HG02588 (cell line): ENCODE measurements at regions not wholly inside any gene's neighbourhood (a gene's known extent, or its start where the extent isn't known, plus 50 kb on each side); places are given as distances from the start of the nearest gene placed in this dataset.

ENCODE experiments used
- ATAC-seq: cut with Tn5 transposase; IDR thresholded peaks from one replicate; pipeline ENCODE4 v1.9.1; 2021; ENCODE audit warnings: mild to moderate bottlenecking, moderate library complexity; ENCODE audit not compliant: unreplicated experiment

DNA sequence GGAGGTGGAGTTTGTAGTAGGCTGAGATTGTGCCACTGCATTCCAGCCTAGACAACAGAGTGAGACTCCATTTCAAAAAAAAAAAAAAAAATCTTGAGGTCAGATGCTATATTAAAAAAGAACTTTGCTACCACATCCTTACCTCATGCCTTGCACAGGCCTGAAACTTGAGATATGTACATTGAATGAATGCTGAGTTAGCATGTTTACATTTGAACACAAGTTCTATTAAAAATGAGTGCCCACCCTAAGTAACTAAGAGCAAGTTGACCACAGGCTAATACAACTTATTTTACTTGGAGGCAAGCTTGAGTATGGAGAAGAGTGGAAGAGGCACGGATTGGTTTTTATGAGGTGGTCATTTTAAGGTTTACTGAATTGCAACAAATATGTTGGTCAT, 276.6 kb upstream of the GATB start:
- ATAC-seq: no peak

DNA sequence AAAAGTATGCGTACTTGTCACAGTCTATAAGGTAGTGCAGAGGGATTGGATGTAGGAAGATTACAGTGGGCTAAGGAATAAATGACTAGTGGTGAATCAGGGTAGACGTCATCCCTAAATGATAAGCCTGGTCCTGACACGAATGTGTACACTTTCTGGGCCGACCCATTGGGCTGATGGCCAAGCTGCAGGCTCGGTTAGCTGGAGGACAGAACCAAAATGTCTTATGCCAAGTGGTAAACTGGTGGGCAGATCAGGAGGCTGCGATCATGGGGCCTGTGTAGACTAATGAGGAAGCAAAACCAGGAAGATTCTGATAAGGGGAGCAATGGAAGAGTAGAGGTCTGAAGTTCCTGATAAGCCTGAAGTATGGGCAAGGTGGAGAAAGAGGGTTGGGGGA, 272.8 kb upstream of the GATB start:
- ATAC-seq: no peak

DNA sequence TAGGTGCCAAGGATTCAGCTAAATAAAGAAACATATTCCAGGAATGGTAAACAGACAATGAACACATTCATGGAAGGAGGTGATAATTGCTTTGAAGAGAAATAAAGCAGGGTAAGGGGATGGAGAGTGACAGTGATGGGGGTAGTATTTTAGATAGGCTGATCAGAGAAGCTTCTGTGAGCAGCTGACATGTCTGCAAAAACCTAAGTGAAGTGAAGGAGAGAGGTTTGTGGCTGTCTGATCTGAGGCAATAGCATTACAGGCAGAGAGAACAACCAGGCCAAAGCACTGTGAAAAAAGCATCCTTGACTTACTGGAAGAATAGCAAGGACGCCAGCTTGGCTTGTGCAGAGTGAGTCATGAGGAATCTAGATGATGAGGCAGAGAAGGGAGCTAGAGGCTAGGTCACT, 271.9 kb upstream of the GATB start:
- ATAC-seq: no peak

DNA sequence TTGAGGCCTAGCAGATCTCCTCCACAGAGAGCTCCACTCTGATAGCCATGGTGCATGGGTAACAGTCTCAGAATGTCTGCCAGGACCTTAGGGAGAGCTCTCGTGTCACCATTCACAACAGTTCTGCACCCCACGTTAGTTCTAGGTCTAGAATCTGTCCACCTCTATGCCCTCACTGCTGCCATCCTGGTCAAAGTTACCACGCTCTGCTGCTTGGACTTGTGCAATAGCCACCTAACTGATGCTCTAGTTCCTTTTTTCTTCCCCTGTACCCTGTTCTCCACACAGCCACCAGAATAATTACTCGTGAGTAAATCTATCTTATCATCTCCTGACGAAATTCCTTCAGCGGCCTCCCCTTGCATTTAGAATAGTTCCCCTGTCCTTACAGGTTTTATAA, 268.8 kb upstream of the GATB start:
- no peak for ATAC-seq

DNA sequence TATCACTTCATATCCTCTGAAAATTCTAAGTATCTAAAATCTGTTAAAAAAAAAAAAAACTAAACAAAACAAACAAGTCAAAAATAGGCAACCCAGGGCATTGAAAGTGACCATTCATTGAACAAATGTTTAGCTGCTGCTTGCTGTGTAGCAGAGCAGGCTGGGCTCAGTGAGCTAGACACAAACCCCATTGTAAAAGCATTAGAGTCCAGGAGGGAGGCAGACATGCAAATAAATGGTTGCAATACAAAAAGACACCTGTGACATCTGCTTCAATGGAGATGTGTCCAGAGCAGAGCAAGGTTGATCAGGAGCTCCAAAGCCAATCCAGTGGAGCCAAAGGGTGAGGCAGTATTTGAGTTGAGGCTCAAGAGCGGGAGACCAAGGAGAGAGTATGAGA, 267.3 kb upstream of the GATB start:
- ATAC-seq: peak; percentile 55

DNA sequence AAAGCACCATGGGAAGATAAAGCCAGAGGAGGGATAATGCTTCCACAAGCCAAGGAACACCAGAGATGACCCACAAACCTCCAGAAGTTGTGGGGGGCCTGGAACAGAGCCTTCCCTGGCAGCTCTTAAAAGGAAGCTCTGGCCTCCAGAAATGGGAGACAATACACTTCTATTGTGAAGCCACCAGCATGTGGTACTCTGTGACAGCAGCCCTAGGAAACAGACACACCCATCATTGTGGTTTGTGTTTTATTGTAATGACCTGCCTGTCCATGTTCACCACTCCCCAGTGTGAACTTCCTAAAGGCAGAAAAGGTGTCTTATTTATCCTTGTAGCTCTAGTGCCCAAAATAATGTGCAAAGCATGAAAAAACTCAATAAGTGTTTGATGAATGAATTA, 264.1 kb upstream of the GATB start:
- no peak for ATAC-seq

DNA sequence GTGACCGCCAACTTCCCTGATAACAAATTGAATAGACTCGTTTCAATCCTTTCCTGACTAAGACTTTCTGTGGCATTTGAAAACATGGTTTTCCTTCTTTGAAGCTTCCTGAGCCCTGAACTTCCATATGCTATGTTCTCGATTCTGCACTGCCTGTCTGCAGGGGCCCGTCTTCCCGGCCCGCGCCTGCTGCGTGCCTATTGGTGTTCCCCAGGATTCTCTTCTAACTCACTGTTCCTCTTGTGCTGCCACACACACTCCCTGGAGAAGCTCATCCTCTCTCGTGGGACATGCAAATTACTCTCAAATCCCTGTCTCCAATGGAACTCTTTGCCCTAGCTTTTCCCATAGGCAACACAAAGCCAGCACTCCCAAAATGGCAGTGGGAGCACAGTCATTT, 262.9 kb upstream of the GATB start:
- ATAC-seq: no peak

DNA sequence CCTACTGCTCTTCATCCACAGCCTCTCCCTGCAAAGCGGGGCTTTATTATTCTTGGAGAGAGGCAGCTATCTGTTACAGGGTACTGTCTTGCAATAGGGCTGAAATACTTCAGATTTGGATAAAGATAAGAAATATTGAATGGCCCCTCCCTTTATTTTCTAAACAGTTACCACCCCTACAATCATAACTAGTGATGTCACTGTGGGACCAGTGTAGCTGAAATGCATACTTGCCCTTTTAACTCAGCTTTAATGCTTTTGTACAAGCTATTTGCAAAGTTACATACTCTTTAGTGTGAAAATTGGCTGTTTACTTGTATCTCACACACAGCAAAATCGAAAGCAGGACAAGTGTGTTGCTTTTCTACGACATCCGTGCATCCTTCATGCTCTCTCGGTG, 261.7 kb upstream of the GATB start:
- no peak for ATAC-seq

DNA sequence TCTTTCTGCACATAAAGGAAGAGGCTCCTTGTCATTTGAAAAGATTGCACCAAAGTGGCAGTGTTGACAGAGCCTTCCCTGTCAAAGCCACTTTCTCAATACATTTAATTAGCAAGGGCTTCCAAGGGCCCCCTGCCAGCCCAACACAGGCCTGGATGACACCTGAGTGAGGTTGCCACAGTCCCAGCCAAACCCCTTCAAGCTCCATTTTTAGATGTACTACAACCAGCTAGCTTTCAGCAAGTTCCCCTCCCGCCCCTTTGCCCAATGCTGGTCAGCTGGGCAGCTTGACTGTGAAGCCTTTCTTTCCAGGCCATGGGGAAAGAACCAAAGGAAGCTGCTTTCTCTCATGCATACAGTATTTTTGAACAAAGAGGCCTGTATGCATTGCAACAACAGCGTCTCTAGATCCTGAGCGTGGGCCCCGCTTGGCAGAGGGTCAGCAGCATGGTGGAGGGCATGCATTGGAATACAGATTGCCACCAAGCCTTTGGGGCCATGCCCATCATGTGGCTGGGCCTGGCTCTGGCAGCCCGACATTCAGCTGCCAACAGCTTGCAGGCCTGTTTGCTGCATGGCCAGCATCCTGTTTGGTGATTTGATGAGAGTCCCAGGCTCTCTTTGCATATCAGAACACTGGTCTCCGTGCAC, 261.1 kb upstream of the GATB start:
- ATAC-seq: no peak

DNA sequence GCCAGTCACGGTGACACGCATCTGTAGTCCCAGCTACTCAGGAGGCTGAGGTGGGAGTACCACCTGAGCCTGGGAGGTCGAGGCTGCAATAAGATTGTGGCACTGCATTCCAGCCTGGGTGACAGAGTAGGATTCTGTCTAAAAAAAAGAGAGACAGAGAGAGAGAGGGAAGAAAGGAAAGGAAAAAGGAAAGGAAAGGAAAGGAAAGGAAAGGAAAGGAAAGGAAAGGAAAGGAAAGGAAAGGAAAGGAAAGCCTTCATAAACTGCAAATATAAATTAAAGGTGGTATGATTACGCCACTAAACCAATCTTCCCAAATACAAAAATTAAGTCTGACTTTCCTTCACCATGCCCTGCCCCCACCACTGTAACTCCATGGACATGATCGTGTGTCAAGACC, 259.3 kb upstream of the GATB start:
- ATAC-seq: no peak

DNA sequence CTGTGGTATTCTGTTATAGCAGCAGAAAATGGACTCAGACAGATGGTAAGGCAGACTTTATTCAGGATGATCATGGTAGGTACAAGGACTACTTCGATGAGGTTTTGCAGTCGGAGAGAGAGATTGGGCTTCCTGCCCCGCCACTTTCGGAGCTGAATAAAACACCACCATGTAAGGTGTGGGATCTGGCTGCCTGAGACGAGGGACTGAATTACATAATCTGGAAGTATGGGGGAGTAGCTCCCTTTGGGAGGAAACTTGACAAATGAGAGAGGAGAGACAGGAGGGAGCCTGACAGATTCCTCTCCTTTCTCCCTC, 255.5 kb upstream of the GATB start:
- ATAC-seq: no peak

DNA sequence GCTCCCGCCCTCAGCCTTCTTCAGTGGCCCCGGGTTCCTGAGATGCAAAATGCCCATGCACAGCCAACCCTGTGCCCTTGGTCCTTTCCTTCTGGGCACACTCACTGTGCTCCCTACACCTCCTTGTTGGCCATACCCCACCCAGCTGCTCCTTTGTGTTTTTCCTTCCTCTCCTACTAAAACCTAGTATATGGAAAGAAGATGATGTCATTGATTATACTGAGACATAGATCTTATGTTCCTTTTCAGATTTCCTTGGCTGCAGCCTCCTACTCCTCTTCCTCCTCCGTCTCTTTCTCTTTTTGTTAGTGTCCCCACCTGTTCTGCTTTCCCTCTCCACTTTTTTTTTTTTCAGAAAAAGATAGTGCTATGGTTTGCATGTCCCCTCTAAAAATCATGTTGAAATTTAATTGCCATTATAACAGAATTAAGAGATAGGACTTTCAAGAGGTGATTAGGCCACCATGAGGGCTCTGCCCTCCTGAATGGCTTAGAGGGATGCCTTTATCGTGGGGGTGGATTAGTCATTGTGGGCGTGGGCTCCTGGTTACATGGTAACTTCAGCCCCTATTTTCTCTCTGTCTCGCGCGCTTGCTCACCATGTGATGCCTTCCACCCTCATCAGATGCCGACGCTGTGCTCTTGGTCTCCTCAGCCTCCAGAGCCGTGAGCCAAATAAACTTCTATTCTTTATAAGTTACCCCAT, 254.9 kb upstream of the GATB start:
- no peak for ATAC-seq

DNA sequence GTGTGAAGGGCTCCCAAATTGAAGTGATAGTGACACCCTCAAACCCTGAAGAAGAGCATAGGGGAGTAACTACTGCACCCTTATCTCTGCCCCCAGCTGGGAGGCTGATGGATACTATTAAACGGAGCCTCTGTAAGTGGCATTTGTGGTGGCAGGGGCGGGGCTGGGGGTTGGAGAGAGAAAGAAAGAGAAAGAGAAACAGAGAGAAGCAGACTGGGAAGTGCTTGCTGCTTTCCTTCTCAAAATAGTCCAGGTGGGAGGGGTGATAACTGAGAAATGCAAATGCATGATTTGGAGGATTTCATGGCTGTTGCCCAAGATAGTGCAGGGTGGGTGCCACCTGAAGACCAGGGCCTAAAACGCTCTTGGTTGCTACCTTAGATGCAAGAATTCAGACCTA, 253.5 kb upstream of the GATB start:
- ATAC-seq: peak; percentile 97

DNA sequence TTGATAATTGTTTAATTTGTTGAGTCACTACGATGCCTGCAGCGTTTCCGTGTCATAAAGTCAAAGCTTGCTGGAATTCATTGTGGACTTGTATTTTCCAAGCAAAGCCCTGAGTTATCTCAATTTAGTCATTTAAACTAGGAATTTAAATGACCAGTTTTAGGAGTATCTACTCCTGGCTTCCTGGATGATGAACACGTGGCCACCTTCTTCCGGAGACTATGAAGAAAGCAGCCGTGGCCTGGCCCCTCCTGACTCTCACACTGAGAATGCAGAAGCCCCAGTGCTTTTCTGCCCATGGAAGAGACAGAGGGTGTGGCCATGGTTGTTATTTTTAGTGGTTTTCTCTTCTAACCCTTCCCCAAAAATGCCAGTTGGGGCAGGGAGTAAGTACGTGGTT, 250.7 kb upstream of the GATB start:
- ATAC-seq: no peak

DNA sequence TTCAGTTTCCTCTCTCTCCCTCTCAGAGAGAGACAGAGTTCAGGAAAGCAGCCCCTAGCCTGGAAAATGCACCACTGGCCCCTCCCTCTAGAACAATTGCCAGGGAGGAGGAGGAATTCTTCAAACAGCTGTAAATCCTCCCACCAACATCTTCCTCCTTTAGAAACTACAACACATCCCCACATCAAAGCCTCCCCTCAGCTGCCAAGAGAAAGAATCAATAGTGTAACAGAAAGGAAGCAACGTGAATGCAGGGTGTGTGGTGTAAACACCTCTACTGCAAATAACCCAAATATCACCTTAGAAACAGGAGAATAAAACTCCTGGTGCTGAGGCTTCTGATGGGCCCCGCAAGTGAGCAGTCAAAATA, 249.9 kb upstream of the GATB start:
- ATAC-seq: no peak

DNA sequence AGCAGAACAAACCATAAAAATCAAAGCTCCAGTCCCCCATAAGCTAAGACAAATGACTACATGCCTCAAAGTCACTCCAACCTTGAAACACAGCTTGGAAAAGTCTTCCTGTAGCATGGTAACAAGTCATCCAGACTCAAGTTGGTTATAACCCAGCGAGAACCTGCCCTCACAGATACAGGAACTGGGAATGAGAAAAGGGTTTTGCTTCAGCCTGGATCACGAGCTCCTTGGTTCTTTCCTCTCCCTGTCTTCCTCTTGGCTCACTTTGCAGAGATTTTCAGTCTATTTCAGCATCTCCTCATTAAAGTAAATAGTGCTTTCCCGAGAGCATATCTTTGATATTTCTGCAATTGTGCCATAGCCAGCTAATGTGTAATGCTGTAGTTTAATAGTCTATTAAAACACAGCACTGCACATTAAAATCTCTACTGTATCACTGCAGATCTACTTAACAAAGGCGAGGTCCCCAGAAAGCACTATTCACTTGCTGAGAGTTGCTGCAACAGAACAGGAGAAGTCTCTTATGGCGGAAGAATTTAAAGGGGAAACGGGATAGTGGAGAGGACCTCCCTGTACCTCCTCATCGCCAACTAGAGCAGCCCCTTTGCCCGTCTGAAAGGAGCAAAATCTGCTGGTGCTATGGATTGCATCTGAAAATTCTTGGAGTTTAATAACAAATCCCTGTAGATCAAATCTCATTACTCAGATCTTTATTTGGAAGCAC, 249.3 kb upstream of the GATB start:
- no peak for ATAC-seq

DNA sequence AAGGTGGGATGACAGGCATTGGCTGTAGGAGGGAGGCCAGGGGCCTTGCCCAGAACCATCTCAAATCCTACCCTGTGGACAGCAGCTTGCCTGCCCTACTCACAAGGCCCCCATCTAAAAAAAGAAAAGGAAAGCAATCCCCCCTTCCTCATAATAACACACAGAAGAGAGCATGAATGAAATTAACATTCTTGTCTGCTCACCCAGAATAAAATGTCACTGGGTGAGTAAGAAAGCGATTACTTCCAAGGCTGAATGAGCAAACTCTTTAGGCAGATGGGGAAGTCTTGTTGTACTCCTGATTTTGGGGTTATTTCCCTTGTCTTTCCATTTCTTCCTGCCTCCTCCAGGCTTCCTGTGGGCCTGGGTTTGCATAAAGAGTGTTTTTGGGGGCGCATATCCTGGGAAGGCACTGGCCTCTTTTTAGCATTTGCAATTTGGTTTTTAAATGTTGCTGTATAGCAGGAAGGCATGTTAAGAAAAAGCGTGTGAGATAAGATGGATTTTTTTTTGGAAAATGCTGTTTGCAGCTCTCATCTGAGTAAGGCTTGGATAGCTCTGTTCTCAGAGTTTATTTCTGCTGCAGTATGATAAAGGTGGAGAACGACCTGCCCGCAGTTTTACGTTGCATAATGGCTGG, 248.3 kb upstream of the GATB start:
- ATAC-seq: no peak

DNA sequence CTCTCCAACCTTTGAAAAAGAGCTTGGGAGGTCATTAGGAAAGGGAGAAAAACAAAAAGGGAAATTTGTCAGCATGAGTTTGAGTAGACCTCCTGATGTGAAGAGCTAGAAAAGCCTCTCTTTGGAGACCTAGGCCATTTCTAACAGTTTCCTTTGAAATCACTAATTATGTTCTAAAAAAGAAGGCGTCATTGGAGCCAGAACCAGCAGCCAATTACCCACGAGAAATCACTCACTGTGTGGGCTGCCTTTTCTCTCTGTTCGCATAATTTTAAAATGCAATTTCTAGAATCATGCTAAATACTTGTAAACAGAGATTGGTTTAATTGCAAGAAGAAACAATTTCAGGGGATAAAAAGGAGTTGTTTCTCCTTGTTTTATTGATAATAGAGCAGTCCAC, 246.3 kb upstream of the GATB start:
- no peak for ATAC-seq

DNA sequence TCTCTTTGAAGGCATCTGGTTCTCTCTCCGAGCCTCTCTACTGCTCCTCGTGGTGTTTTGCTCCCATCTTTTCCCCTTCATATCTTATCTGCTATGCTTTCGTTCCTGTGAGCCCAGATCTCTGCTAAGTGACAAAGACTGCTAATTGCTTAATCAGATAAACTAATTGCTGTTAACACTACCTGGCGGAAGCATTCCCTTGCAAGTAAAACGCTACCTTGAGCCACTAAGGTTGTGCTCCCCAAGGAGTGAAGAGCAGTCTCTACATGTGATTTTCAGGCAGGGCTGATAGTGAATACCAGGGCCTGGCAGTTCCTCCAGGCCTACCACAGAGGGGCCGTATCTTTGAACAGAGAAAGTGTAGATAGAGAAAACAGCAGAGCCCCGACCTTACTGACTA, 244.0 kb upstream of the GATB start:
- ATAC-seq: no peak

DNA sequence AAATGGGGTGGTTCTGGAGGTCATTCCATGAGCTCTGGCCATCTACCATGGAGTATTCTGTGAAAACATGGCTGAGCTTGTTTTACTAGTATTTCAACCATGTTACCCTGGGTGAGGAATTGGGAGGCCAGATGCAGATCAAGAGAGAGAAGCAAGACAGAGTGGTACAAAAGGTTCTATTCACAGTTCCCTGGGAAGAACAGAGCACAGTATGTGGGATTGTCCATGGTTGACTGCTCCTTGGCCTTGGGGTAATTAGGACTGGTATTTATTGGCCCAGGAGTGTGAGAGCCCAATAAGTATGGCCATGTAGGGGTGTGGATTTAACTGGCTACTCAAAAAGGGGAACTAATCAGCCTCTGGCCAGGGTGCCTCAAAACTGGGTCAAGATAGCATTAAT, 239.7 kb upstream of the GATB start:
- ATAC-seq: no peak

DNA sequence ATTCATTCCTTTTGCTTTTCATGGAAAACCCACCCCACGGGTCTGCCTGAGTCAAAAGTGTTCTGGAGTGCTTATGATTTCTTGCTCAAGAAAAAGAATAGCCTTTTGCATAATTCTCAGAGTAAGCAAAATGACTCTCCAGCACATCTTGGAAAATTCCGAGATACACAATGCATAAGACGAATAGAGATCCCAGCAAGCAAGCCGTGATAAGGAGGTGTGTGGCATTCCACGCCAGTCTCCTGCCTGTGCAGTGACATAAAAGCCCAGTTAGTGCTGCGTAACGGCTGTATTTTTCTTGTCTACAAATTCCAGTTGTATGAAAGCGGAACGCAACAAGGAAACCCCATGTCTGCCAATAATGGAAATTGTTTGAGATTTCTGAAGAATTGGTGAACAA, 237.9 kb upstream of the GATB start:
- no peak for ATAC-seq

DNA sequence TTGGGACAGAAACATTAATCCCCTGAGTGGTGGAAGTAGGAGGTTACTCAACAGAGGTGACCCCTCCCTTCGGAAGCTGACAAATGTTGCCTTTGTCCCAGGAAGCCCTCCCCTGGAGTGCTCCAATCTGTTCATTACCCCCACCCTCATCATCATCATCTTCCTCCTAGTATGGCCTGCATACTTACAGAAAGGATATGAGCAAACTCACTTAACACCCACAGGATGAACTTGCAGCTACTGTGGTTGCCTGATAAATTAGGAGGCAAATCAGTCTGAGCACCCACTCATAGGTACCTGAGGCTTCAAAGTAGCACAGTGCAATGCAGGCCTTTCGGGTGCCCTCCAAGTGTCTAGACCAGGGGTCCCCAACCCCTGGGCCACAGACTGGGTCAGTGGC, 236.7 kb upstream of the GATB start:
- ATAC-seq: no peak
